Hematopoietic multipotent progenitor cell treated with erythropoietin and hydrocortisone succinate and interleukin-3 and kit ligand, for 8 days (in vitro differentiated cells): ENCODE measurements at regions not wholly inside any gene's neighbourhood (a gene's known extent, or its start where the extent isn't known, plus 50 kb on each side); places are given as distances from the start of the nearest gene placed in this dataset.

Experiments
- DNase-seq: peaks from one replicate; pipeline ENCODE4 v3.0.0-alpha.2; 2015

GRCh38 chr11:134538742-134539141, 126.7 kb upstream of the B3GAT1 start:
- no peak for DNase-seq

- DNase-seq = no peak
These were observed 125.9 kb upstream of the B3GAT1 start for GRCh38 chr11:134537941-134538340.

GRCh38 chr11:134537296-134537695, 125.3 kb upstream of the B3GAT1 start:
- no peak for DNase-seq

- no peak for DNase-seq
These were observed 124.6 kb upstream of the B3GAT1 start for GRCh38 chr11:134536677-134537076.

- DNase-seq = no peak
These were observed 124.2 kb upstream of the B3GAT1 start for GRCh38 chr11:134536219-134536618.

GRCh38 chr11:134535029-134536025, 123.3 kb upstream of the B3GAT1 start:
- DNase-seq = no peak

GRCh38 chr11:134533511-134533910, 121.5 kb upstream of the B3GAT1 start:
- DNase-seq = no peak

GRCh38 chr11:134532921-134533421, 120.9 kb upstream of the B3GAT1 start:
- no peak for DNase-seq

- no peak for DNase-seq
These were observed 120.3 kb upstream of the B3GAT1 start for GRCh38 chr11:134532131-134532920.

- no peak for DNase-seq
These were observed 119.5 kb upstream of the B3GAT1 start for GRCh38 chr11:134531327-134532130.

- DNase-seq = no peak
These were observed 118.7 kb upstream of the B3GAT1 start for GRCh38 chr11:134530636-134531326.

- DNase-seq = no peak
These were observed 117.4 kb upstream of the B3GAT1 start for GRCh38 chr11:134529212-134530096.

- DNase-seq = no peak
These were observed 116.4 kb upstream of the B3GAT1 start for GRCh38 chr11:134528453-134528852.

- no peak for DNase-seq
These were observed 115.6 kb upstream of the B3GAT1 start for GRCh38 chr11:134527382-134528243.

GRCh38 chr11:134524896-134525845, 113.1 kb upstream of the B3GAT1 start:
- DNase-seq = no peak

GRCh38 chr11:134524201-134524600, 112.2 kb upstream of the B3GAT1 start:
- DNase-seq = no peak

- DNase-seq = no peak
These were observed 110.9 kb upstream of the B3GAT1 start for GRCh38 chr11:134522782-134523570.
